IMR-90 (cell line): ENCODE measurements at regions not wholly inside any gene's neighbourhood (a gene's known extent, or its start where the extent isn't known, plus 50 kb on each side); places are given as distances from the start of the nearest gene placed in this dataset.

ENCODE experiments used
- ATAC-seq: fragments of 200-7000 bp; cut with Tn5 transposase; 2 replicates; pipeline ENCODE4 v1.9.1; 2020; ENCODE audit warnings: low read depth, mild to moderate bottlenecking, moderate library complexity
- BruUV-seq: library from RNA; stranded (reverse); fragments of 400-500 nt; replicated peaks from 2 replicates; lab custom pipeline; 2021; lab: Mats Ljungman, UMichigan
- CTCF ChIA-PET: fragments of 300-600 bp; formaldehyde crosslinking; extraction: SDS; loops from one replicate; lab custom pipeline; 2021; ENCODE audit warnings: antibody characterized with exemption; lab: Yijun Ruan, JAX
- POLR2A ChIA-PET: fragments of 300-600 bp; sonication (Branson Sonifier 250); formaldehyde crosslinking; loops from one replicate; lab custom pipeline; 2022; ENCODE audit warnings: antibody characterized with exemption; ENCODE audit not compliant: unreplicated experiment; lab: Charles Lee
- DNase-seq: peaks from one replicate; pipeline ENCODE4 v3.0.0; 2013
- H2AFZ ChIP-seq: replicated peaks from 2 replicates; pipeline ENCODE3; 2013; ENCODE audit warnings: low read length, mild to moderate bottlenecking; ENCODE audit not compliant: poor library complexity
- H2AK5ac ChIP-seq: 2 replicates; pipeline ENCODE4 v1.6.1; 2013; ENCODE audit warnings: low read depth, low read length, inconsistent platforms
- H2AK9ac ChIP-seq: replicated peaks from 2 replicates; pipeline ENCODE3; 2013; ENCODE audit warnings: mild to moderate bottlenecking, low read depth, low read length, moderate library complexity; ENCODE audit not compliant: poor library complexity
- H2BK120ac ChIP-seq: 2 replicates; pipeline ENCODE4 v1.6.1; 2013; ENCODE audit warnings: low read depth, low read length, inconsistent platforms
- H2BK15ac ChIP-seq: 3 replicates; pipeline ENCODE4 v1.6.1; 2013; ENCODE audit warnings: low read depth, low read length, inconsistent platforms
- H2BK20ac ChIP-seq: 2 replicates; pipeline ENCODE4 v1.6.1; 2013; ENCODE audit warnings: low read depth, mild to moderate bottlenecking, inconsistent platforms, low read length, moderate library complexity
- H2BK5ac ChIP-seq: 2 replicates; pipeline ENCODE4 v1.6.1; 2013; ENCODE audit warnings: mild to moderate bottlenecking, low read depth, low read length, inconsistent platforms; ENCODE audit not compliant: poor library complexity, severe bottlenecking
- H3K14ac ChIP-seq: replicated peaks from 2 replicates; pipeline ENCODE4 v1.6.1; 2013; ENCODE audit warnings: low read depth, low read length, inconsistent platforms
- H3K18ac ChIP-seq: 2 replicates; pipeline ENCODE4 v1.6.1; 2013; ENCODE audit warnings: low read depth, low read length, control low read depth
- H3K23ac ChIP-seq: 2 replicates; pipeline ENCODE4 v1.6.1; 2013; ENCODE audit warnings: low read depth, low read length, inconsistent platforms
- H3K27ac ChIP-seq: 2 replicates; pipeline ENCODE4 v1.5.1; 2013; ENCODE audit warnings: mild to moderate bottlenecking, control low read depth, low read length; ENCODE audit not compliant: insufficient read depth
- H3K27me3 ChIP-seq: 2 replicates; pipeline ENCODE4 v1.6.1; 2013; ENCODE audit warnings: low read length; ENCODE audit not compliant: control insufficient read depth, insufficient read depth
- H3K36me3 ChIP-seq: 2 replicates; pipeline ENCODE4 v1.6.1; 2013; ENCODE audit warnings: low read length, mixed read lengths; ENCODE audit not compliant: control insufficient read depth, insufficient read depth
- H3K4ac ChIP-seq: 2 replicates; pipeline ENCODE4 v1.6.1; 2013; ENCODE audit warnings: low read depth, low read length, inconsistent platforms
- H3K4me1 ChIP-seq: 2 replicates; pipeline ENCODE4 v1.6.1; 2013; ENCODE audit warnings: low read length, mixed read lengths; ENCODE audit not compliant: control insufficient read depth, insufficient read depth
- H3K4me2 ChIP-seq: 2 replicates; pipeline ENCODE4 v1.6.1; 2013; ENCODE audit warnings: low read depth, mild to moderate bottlenecking, control low read depth, low read length, moderate library complexity
- H3K4me3 ChIP-seq: 2 replicates; pipeline ENCODE4 v1.5.1; 2013; ENCODE audit warnings: low read depth, mild to moderate bottlenecking, control low read depth, low read length, moderate library complexity; ENCODE audit not compliant: insufficient read depth
- H3K56ac ChIP-seq: 2 replicates; pipeline ENCODE4 v1.6.1; 2013; ENCODE audit warnings: low read length, inconsistent platforms; ENCODE audit not compliant: insufficient read depth; ENCODE audit errors: extremely low read depth
- H3K79me1 ChIP-seq, 2 experiments: 2 replicates each; pipeline ENCODE4 v1.6.1; 2013; ENCODE audit warnings: low read length in 2 of 2, inconsistent platforms in 1 of 2, low read depth in 1 of 2
- H3K9ac ChIP-seq: 2 replicates; pipeline ENCODE4 v1.6.1; 2013; ENCODE audit warnings: low read depth, low read length, control low read depth
- H3K9me1 ChIP-seq: 2 replicates; pipeline ENCODE4 v1.6.1; 2013; ENCODE audit warnings: low read length, inconsistent platforms; ENCODE audit not compliant: insufficient read depth
- H3K9me3 ChIP-seq: 2 replicates; pipeline ENCODE4 v1.6.1; 2013; ENCODE audit warnings: low read length; ENCODE audit not compliant: control insufficient read depth, insufficient read depth
- H4K20me1 ChIP-seq: 2 replicates; pipeline ENCODE4 v1.6.1; 2013; ENCODE audit warnings: low read length, inconsistent platforms; ENCODE audit not compliant: insufficient read depth
- H4K5ac ChIP-seq: 2 replicates; pipeline ENCODE4 v1.6.1; 2013; ENCODE audit warnings: mild to moderate bottlenecking, low read depth, low read length, control low read depth
- H4K8ac ChIP-seq, 2 experiments: 2 replicates each; pipeline ENCODE4 v1.6.1; 2013; ENCODE audit warnings: low read depth in 2 of 2, low read length in 2 of 2, control low read depth in 1 of 2, inconsistent platforms in 1 of 2
- H4K91ac ChIP-seq: 2 replicates; pipeline ENCODE4 v1.6.1; 2013; ENCODE audit warnings: low read depth, low read length, inconsistent platforms; ENCODE audit not compliant: insufficient read depth
- BHLHE40 ChIP-seq: fragments of 150-350 bp; IDR thresholded peaks from 2 replicates; pipeline ENCODE4 v1.6.1; 2016; ENCODE audit warnings: mild to moderate bottlenecking, low read depth, low read length
- CHD1 ChIP-seq: IDR thresholded peaks from 2 replicates; pipeline ENCODE4 v1.6.1; 2012; ENCODE audit warnings: low read depth, low read length, improper control_type of control experiment
- ELK1 ChIP-seq: fragments of 150-350 bp; IDR thresholded peaks from 2 replicates; pipeline ENCODE4 v1.6.1; 2016; ENCODE audit warnings: low read depth, mild to moderate bottlenecking, low read length, moderate library complexity, borderline replicate concordance
- FOS ChIP-seq: fragments of 150-350 bp; IDR thresholded peaks from 2 replicates; pipeline ENCODE4 v1.6.1; 2016; ENCODE audit warnings: low read depth, low read length
- MAFK ChIP-seq: IDR thresholded peaks from 2 replicates; pipeline ENCODE4 v1.6.1; 2012; ENCODE audit warnings: low read depth, low read length, improper control_type of control experiment
- MAZ ChIP-seq: IDR thresholded peaks from 2 replicates; pipeline ENCODE4 v1.6.1; 2012; ENCODE audit warnings: low read depth, mild to moderate bottlenecking, low read length, improper control_type of control experiment, moderate library complexity, borderline replicate concordance
- MXI1 ChIP-seq: IDR thresholded peaks from 2 replicates; pipeline ENCODE4 v1.6.1; 2012; ENCODE audit warnings: low read depth, mild to moderate bottlenecking, low read length, moderate library complexity, borderline replicate concordance
- NFE2L2 ChIP-seq: fragments of 150-350 bp; IDR thresholded peaks from 2 replicates; pipeline ENCODE4 v1.6.1; 2016; ENCODE audit warnings: low read depth, mild to moderate bottlenecking, low read length
- POLR2A ChIP-seq: IDR thresholded peaks from 2 replicates; pipeline ENCODE4 v1.6.1; 2012; ENCODE audit warnings: mild to moderate bottlenecking, low read depth, low read length
- RAD21 ChIP-seq: IDR thresholded peaks from 2 replicates; pipeline ENCODE4 v1.6.1; 2012; ENCODE audit warnings: low read length, improper control_type of control experiment
- RCOR1 ChIP-seq: IDR thresholded peaks from 2 replicates; pipeline ENCODE4 v1.6.1; 2012; ENCODE audit warnings: mild to moderate bottlenecking, low read length, improper control_type of control experiment; ENCODE audit not compliant: insufficient replicate concordance
- RFX5 ChIP-seq: IDR thresholded peaks from 2 replicates; pipeline ENCODE4 v1.8.0; 2012; ENCODE audit warnings: low read depth, mild to moderate bottlenecking, low read length, moderate library complexity
- SMC3 ChIP-seq: fragments of 150-350 bp; IDR thresholded peaks from 2 replicates; pipeline ENCODE4 v1.6.1; 2016; ENCODE audit warnings: low read depth, mild to moderate bottlenecking, antibody characterized with exemption, low read length, moderate library complexity
- USF2 ChIP-seq: fragments of 150-350 bp; IDR thresholded peaks from 2 replicates; pipeline ENCODE4 v1.6.1; 2017; ENCODE audit warnings: mild to moderate bottlenecking, antibody characterized with exemption, low read length, low read depth
- WGBS, 2 experiments: methylation state at CpG; one replicate each; pipeline versions ENCODE4 v1.1.5 to v1.1.7; 2013; ENCODE audit warnings: missing lambda C conversion rate in 2 of 2; ENCODE audit not compliant: insufficient read length in 1 of 2; ENCODE audit errors: extremely low coverage in 2 of 2; 5-methylcytosine and 5-hydroxymethylcytosine counted together
- dilution Hi-C: fragments of 300-500 bp; cut with HindIII; formaldehyde crosslinking; loops from one replicate; pipeline ENCODE4 v1.14.3; 2018; ENCODE audit warnings: low sequenced_read_pairs; ENCODE audit not compliant: unreplicated experiment
- in situ Hi-C: fragments of 300-500 bp; cut with MboI; formaldehyde crosslinking; loops from 3 replicates; pipeline ENCODE4 v1.14.3; 2019; ENCODE audit warnings: low sequenced_read_pairs, inconsistent platforms, mixed read lengths
- intact Hi-C: fragments of 100-400 bp; cut with micrococcal nuclease; formaldehyde crosslinking; loops from 2 replicates; pipeline ENCODE4 v1.10.0; 2022
- TF ChIP-seq, protein P1 (sequence below): conservative IDR thresholded peaks from 2 replicates; pipeline ENCODE4 v1.5.1; 2012; ENCODE audit warnings: mild to moderate bottlenecking, low read depth, low read length, improper control_type of control experiment

- no CpG with 5 or more reads among the region's 2 CpGs for WGBS, 2 experiments
- no peak overlapping the region for H2AK5ac ChIP-seq
- no TSS peak for BruUV-seq
- no peak overlapping the region for H3K9ac ChIP-seq
- H3K4ac ChIP-seq = no peak overlapping the region
- no peak overlapping the region for H2AFZ ChIP-seq
- H2BK20ac ChIP-seq = no peak overlapping the region
- no peaks in the 10 kb centered on the region for H4K20me1 ChIP-seq
- ATAC-seq (no peak), DNase-seq (peak; percentile 72)
- H3K4me3 ChIP-seq = no peak overlapping the region
- POLR2A ChIA-PET = no interaction called here
- no peak overlapping the region for H3K4me2 ChIP-seq
- intact Hi-C loops (no loop called here), in situ Hi-C loops (no loop called here), dilution Hi-C loops (no loop called here)
- no peak overlapping the region for H3K27ac ChIP-seq
- no peak overlapping the region for H3K18ac ChIP-seq
- no peaks in the 10 kb centered on the region for H3K27me3 ChIP-seq
- no peak overlapping the region for H2BK120ac ChIP-seq
- H3K4me1 ChIP-seq = no peaks in the 10 kb centered on the region
- no peak overlapping the region for H3K14ac ChIP-seq
- no peak overlapping the region for H2BK15ac ChIP-seq
- no peaks in the 10 kb centered on the region for H3K36me3 ChIP-seq
- no peaks in the 10 kb centered on the region; the same call in 1 of the 2 replicates for H3K9me1 ChIP-seq
- H3K9me3 ChIP-seq = no peaks in the 10 kb centered on the region
- no peak overlapping the region for H4K91ac ChIP-seq
- H3K56ac ChIP-seq = no peak overlapping the region
- no peak overlapping the region for H4K8ac ChIP-seq
- TF ChIP-seq MAZ (no peak), SMC3 (no peak), NFE2L2 (no peak), MAFK (no peak), MXI1 (no peak), BHLHE40 (no peak), RFX5 (no peak), FOS (no peak), RAD21 (no peak), RCOR1 (no peak), ELK1 (no peak), USF2 (no peak), CHD1 (no peak), POLR2A (no peak)
- TF ChIP-seq, protein P1, sequence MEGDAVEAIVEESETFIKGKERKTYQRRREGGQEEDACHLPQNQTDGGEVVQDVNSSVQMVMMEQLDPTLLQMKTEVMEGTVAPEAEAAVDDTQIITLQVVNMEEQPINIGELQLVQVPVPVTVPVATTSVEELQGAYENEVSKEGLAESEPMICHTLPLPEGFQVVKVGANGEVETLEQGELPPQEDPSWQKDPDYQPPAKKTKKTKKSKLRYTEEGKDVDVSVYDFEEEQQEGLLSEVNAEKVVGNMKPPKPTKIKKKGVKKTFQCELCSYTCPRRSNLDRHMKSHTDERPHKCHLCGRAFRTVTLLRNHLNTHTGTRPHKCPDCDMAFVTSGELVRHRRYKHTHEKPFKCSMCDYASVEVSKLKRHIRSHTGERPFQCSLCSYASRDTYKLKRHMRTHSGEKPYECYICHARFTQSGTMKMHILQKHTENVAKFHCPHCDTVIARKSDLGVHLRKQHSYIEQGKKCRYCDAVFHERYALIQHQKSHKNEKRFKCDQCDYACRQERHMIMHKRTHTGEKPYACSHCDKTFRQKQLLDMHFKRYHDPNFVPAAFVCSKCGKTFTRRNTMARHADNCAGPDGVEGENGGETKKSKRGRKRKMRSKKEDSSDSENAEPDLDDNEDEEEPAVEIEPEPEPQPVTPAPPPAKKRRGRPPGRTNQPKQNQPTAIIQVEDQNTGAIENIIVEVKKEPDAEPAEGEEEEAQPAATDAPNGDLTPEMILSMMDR = no peak
- H3K23ac ChIP-seq = no peak overlapping the region
- no peak overlapping the region for H2AK9ac ChIP-seq
- CTCF ChIA-PET = no interaction called here
- H3K79me1 ChIP-seq = no peaks in the 10 kb centered on the region
- H2BK5ac ChIP-seq = no peak overlapping the region
- no peak overlapping the region for H4K5ac ChIP-seq
Observed at GRCh38 chr2:40584432-40584831, 132.5 kb upstream of the SLC8A1 start.
